K562 (cell line): ENCODE measurements at regions not wholly inside any gene's neighbourhood (a gene's known extent, or its start where the extent isn't known, plus 50 kb on each side); places are given as distances from the start of the nearest gene placed in this dataset.

ENCODE experiments used
- ATAC-seq: fragments of 200-7000 bp; cut with Tn5 transposase; 3 replicates; pipeline ENCODE4 v1.9.1; 2020; ENCODE audit warnings: moderate library complexity
- BruUV-seq: library from RNA; stranded (reverse); fragments of 400-500 nt; replicated peaks from 2 replicates; lab custom pipeline; 2021; lab: Mats Ljungman, UMichigan
- CTCF ChIA-PET: fragments of 300-600 bp; formaldehyde crosslinking; extraction: SDS; loops from one replicate; lab custom pipeline; 2021; ENCODE audit warnings: low intra/inter-chr PET ratio; lab: Yijun Ruan, JAX
- POLR2A ChIA-PET: fragments of 300-600, 350-650 bp; sonication (Branson Sonifier 250); formaldehyde crosslinking; extraction: SDS; loops from one replicate; lab custom pipeline; 2021; ENCODE audit warnings: antibody characterized with exemption, inconsistent platforms; lab: Yijun Ruan, JAX
- DNase-seq, 4 experiments: peaks; one replicate each; pipeline versions ENCODE4 v3.0.0 to v3.0.0-alpha.2; 2011 to 2018; ENCODE audit warnings: low spot score in 3 of 4, mixed read lengths in 3 of 4; ENCODE audit errors: extremely low read depth in 1 of 4
- FAIRE-seq: peaks from 2 replicates; lab custom pipeline; 2011; peaks lifted over from hg19 to GRCh38; lab: Jason Lieb, UNC
- H2AFZ ChIP-seq: 2 replicates; pipeline ENCODE4 v1.6.0; 2011; ENCODE audit warnings: low read depth, low read length, control low read depth, inconsistent platforms
- H3K27ac ChIP-seq: fragments of 200-600 bp; 3 replicates; pipeline ENCODE4 v1.8.0; 2011; ENCODE audit warnings: low read depth, mild to moderate bottlenecking, control low read depth, inconsistent platforms, low read length, moderate library complexity, mixed read lengths; ENCODE audit errors: extremely low read depth
- H3K27me3 ChIP-seq, 2 experiments: fragments of 300-600 bp in 1 of 2; 2 replicates in 1 of 2; 3 replicates in 1 of 2; pipeline versions ENCODE4 v1.6.0 to v1.8.0; 2011; ENCODE audit warnings: inconsistent platforms in 2 of 2, low read length in 2 of 2, mild to moderate bottlenecking in 1 of 2, mixed read lengths in 1 of 2, moderate library complexity in 1 of 2; ENCODE audit not compliant: control insufficient read depth in 2 of 2, insufficient read depth in 2 of 2
- H3K36me3 ChIP-seq: fragments of 300-600 bp; 3 replicates; pipeline ENCODE4 v1.8.0; 2011; ENCODE audit warnings: mild to moderate bottlenecking, low read length, inconsistent platforms; ENCODE audit not compliant: control insufficient read depth, insufficient read depth
- H3K4me1 ChIP-seq, 2 experiments: fragments of 200-600 bp in 1 of 2; replicated peaks in 1 of 2; 2 replicates in 1 of 2; 3 replicates in 1 of 2; pipeline versions ENCODE4 v1.5.1 to v1.8.0; 2011; ENCODE audit warnings: inconsistent platforms in 2 of 2, low read length in 2 of 2, mild to moderate bottlenecking in 1 of 2, mixed read lengths in 1 of 2, moderate library complexity in 1 of 2; ENCODE audit not compliant: control insufficient read depth in 2 of 2, insufficient read depth in 2 of 2
- H3K4me2 ChIP-seq: 2 replicates; pipeline ENCODE4 v1.6.1; 2011; ENCODE audit warnings: low read length, control low read depth, inconsistent platforms, mixed read lengths; ENCODE audit not compliant: insufficient read depth
- H3K4me3 ChIP-seq: fragments of 200-600 bp; sonication (generic), shearing (Covaris generic); 2 replicates; pipeline ENCODE4 v1.5.1; 2016; ENCODE audit warnings: control low read depth, inconsistent platforms
- H3K79me2 ChIP-seq: fragments of 200-600 bp; 3 replicates; pipeline ENCODE4 v1.8.0; 2011; ENCODE audit warnings: low read length, inconsistent platforms; ENCODE audit not compliant: control insufficient read depth, insufficient read depth
- H3K9ac ChIP-seq, 2 experiments: 2 replicates each; pipeline versions ENCODE4 v1.6.0 to v1.6.1; 2011; ENCODE audit warnings: low read depth in 2 of 2, low read length in 2 of 2, control low read depth in 1 of 2, inconsistent platforms in 1 of 2, mild to moderate bottlenecking in 1 of 2, mixed read lengths in 1 of 2; ENCODE audit not compliant: insufficient read depth in 1 of 2
- H3K9me1 ChIP-seq: one replicate; pipeline ENCODE4 v1.6.0; 2011; ENCODE audit warnings: inconsistent platforms, mild to moderate bottlenecking, low read length, moderate library complexity; ENCODE audit not compliant: control insufficient read depth, insufficient read depth
- H3K9me3 ChIP-seq: replicated peaks from 2 replicates; pipeline ENCODE4 v1.5.1; 2011; ENCODE audit warnings: low read depth, low read length, inconsistent platforms; ENCODE audit not compliant: control insufficient read depth, insufficient read depth
- H4K20me1 ChIP-seq: replicated peaks from 2 replicates; pipeline ENCODE4 v1.6.1; 2011; ENCODE audit warnings: low read length, inconsistent platforms, mixed read lengths; ENCODE audit not compliant: control insufficient read depth, insufficient read depth
- ARID3B ChIP-seq: fragments of 250-450 bp; sonication (Bioruptor Pico); IDR thresholded peaks from 2 replicates; pipeline ENCODE4 v1.4.0; 2020; ENCODE audit warnings: borderline replicate concordance
- EHMT2 ChIP-seq: fragments of 450-650 bp; IDR thresholded peaks from 2 replicates; pipeline ENCODE4 v1.6.1; 2018; ENCODE audit warnings: antibody characterized with exemption
- FOXO4 ChIP-seq: fragments of 450-650 bp; formaldehyde crosslinking; IDR thresholded peaks from 2 replicates; pipeline ENCODE4 v1.4.0; 2020; ENCODE audit warnings: mild to moderate bottlenecking, moderate library complexity
- HNRNPUL1 ChIP-seq: fragments of 200-400 bp; formaldehyde crosslinking; IDR thresholded peaks from 2 replicates; pipeline ENCODE4 v1.6.1; 2017; ENCODE audit warnings: low read length
- MEF2D ChIP-seq: conservative IDR thresholded peaks from 2 replicates; pipeline ENCODE4 v1.6.1; 2016; ENCODE audit warnings: low read depth, missing genetic modification characterization, missing compliant biosample characterization
- MLLT1 ChIP-seq, 2 experiments: fragments of 450-650 bp; IDR thresholded peaks; 2 replicates each; pipeline ENCODE4 v1.6.1; 2016
- NEUROD1 ChIP-seq: fragments of 150-350 bp; IDR thresholded peaks from 2 replicates; pipeline ENCODE4 v1.6.1; 2014; ENCODE audit warnings: borderline replicate concordance, low read length, low read depth; ENCODE audit not compliant: partially characterized antibody
- PCBP2 ChIP-seq: fragments of 200-400 bp; formaldehyde crosslinking; IDR thresholded peaks from 2 replicates; pipeline ENCODE4 v1.6.1; 2018; ENCODE audit warnings: low read length, low read depth, mild to moderate bottlenecking, moderate library complexity; ENCODE audit not compliant: poor library complexity, severe bottlenecking
- PHB ChIP-seq: fragments of 250-450 bp; sonication (Bioruptor Pico); IDR thresholded peaks from 2 replicates; pipeline ENCODE4 v1.5.0; 2021
- RB1 ChIP-seq: fragments of 450-650 bp; IDR thresholded peaks from 2 replicates; pipeline ENCODE4 v1.6.1; 2017; ENCODE audit warnings: low read depth, mild to moderate bottlenecking
- SETDB1 ChIP-seq: IDR thresholded peaks from one replicate; pipeline ENCODE4 v1.6.1; 2012; ENCODE audit warnings: low read length, control low read depth, inconsistent platforms
- STAT5A ChIP-seq: IDR thresholded peaks from 2 replicates; pipeline ENCODE4 v1.6.1; 2012; ENCODE audit warnings: low read length, inconsistent platforms, borderline replicate concordance
- TARDBP ChIP-seq: fragments of 450-650 bp; IDR thresholded peaks from 2 replicates; pipeline ENCODE4 v1.6.1; 2016
- TEAD2 ChIP-seq: fragments of 450-650 bp; IDR thresholded peaks from 2 replicates; pipeline ENCODE4 v1.6.1; 2016; ENCODE audit warnings: missing genetic modification characterization, control low read depth, missing compliant biosample characterization
- THRA ChIP-seq: fragments of 450-650 bp; IDR thresholded peaks from 2 replicates; pipeline ENCODE4 v1.6.1; 2017; ENCODE audit warnings: mild to moderate bottlenecking, moderate library complexity
- WHSC1 ChIP-seq: IDR thresholded peaks from one replicate; pipeline ENCODE4 v1.6.1; 2012; ENCODE audit warnings: low read length, control low read depth, inconsistent platforms
- ZKSCAN3 ChIP-seq: fragments of 250-450 bp; sonication (Bioruptor Pico); IDR thresholded peaks from 2 replicates; pipeline ENCODE4 v1.4.0; 2020
- ZNF583 ChIP-seq: fragments of 250-450 bp; sonication (Bioruptor Pico); IDR thresholded peaks from 2 replicates; pipeline ENCODE4 v1.4.0; 2020
- in situ Hi-C: fragments of 300-500 bp; cut with MboI; formaldehyde crosslinking; loops from 4 replicates; pipeline ENCODE4 v1.15.0; 2018; ENCODE audit warnings: inconsistent platforms, mixed read lengths
- intact Hi-C: fragments of 100-400 bp; cut with micrococcal nuclease; formaldehyde crosslinking; loops from 2 replicates; pipeline ENCODE4 v1.14.2; 2022

GRCh38 chr5:54673523-54674225 lies 156.1 kb downstream of the SNX18 start (continued):
- no peak for TF ChIP-seq PCBP2
- TF ChIP-seq MLLT1 (IDR thresholded peaks at IDR 0.05): no peak
- no peak for TF ChIP-seq ZNF583 (CRISPR knock-in tag)

GRCh38 chr5:54672871-54673270 lies 155.3 kb downstream of the SNX18 start:
- H3K9me3 ChIP-seq: no peaks in the 10 kb centered on the region
- no peaks in the 10 kb centered on the region for H3K9me1 ChIP-seq
- no peak for DNase-seq
- no TSS peak for BruUV-seq
- ChIA-PET POLR2A (interaction anchor here (0.6 kb wide), 1 partner anchor 1477 kb away, joined by 4 read pairs; no protein-coding TSS in a partner anchor), CTCF (no interaction called here)
- TF ChIP-seq TARDBP (no peak), ARID3B (CRISPR knock-in tag) (no peak), RB1 (no peak), FOXO4 (no peak), STAT5A (no peak), NEUROD1 (no peak), EHMT2 (no peak), WHSC1 (no peak), PHB (no peak), TEAD2 (tag) (no peak), MEF2D (tag) (no peak), THRA (no peak), HNRNPUL1 (no peak), SETDB1 (no peak), ZKSCAN3 (CRISPR knock-in tag) (no peak)
- no peaks in the 10 kb centered on the region for H3K36me3 ChIP-seq
- no peaks in the 10 kb centered on the region for H3K79me2 ChIP-seq
- H3K27me3 ChIP-seq: peaks cover 0 to 5% of the 10 kb centered on the region in 2 experiments; a peak in 2 of 5 replicates
- intact Hi-C loops: no loop called here
- H3K4me2 ChIP-seq: no peak overlapping the region
- no peak overlapping the region for H3K4me3 ChIP-seq
- H3K27ac ChIP-seq: no peak overlapping the region
- H2AFZ ChIP-seq: no peak overlapping the region
- in situ Hi-C loops: no loop called here
- H4K20me1 ChIP-seq: no peaks in the 10 kb centered on the region
- no peak overlapping the region for H3K9ac ChIP-seq
- FAIRE-seq: no peak
- no peaks in the 10 kb centered on the region for H3K4me1 ChIP-seq
- no peak for ATAC-seq
